ENCODE measurements at regions not wholly inside any gene's neighbourhood (a gene's known extent, or its start where the extent isn't known, plus 50 kb on each side); places are given as distances from the start of the nearest gene placed in this dataset.

- no peak for DNase-seq
Measured at GRCh38 chr14:86672080-86672479, 1142.1 kb downstream of the FLRT2 start.

GRCh38 chr14:86665975-86666374, 1136.0 kb downstream of the FLRT2 start:
- DNase-seq: no peak

DNA sequence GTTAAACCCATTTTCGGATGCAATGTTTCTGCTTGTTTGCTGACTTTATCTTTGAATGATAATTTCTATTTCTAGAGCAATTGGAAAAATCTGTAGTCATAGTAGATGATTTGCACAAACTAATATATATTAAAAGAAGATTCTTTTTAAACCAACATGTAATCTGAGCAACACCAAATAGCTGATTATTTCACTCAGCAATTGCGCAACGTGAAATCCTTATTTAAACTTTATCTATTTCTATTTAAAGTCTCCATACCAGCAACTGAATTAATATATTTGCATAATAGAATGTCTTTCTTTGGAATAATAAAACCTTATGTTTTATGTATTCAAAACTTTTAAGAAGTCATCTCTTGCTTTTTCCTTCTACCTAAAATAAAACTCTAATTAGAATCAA, 1132.4 kb downstream of the FLRT2 start:
- DNase-seq: no peak

DNA sequence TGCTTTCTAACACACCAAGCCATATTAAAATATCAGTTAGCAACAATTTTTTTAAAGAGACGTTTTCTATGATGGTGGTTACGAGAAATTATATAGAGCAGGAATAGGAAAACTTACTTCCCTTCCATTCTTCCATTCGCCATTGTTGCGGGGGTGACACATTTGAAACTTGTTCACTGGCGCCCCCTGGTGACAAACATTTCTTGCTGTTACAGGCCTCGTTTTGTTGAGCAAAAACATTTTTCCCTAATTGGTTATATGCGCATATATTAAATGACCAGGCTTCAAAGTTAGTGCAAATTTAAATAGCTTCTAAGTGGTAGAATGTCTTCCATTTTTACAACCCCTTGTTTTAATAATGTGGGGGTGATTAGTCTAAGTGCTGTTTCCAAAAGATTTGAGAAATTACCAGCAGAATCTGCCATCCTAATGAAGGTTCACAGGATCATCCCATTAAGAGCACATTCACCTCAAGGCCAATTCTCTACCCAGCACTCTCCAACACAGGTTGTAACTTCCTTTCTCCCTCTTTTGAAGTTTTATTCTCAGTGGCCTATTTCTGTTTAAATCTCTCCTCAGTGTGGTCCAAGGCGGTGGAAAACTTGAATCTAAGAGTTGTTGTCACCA, 1124.7 kb downstream of the FLRT2 start:
- peak; percentile 45 for DNase-seq

- DNase-seq: peak; percentile 61
Measured at GRCh38 chr14:86652526-86652925, 1122.6 kb downstream of the FLRT2 start.

- peak; percentile 70 for DNase-seq
Measured at GRCh38 chr14:86646696-86647690, 1117.0 kb downstream of the FLRT2 start.

GRCh38 chr14:86646125-86646524, 1116.2 kb downstream of the FLRT2 start:
- DNase-seq: no peak

DNA sequence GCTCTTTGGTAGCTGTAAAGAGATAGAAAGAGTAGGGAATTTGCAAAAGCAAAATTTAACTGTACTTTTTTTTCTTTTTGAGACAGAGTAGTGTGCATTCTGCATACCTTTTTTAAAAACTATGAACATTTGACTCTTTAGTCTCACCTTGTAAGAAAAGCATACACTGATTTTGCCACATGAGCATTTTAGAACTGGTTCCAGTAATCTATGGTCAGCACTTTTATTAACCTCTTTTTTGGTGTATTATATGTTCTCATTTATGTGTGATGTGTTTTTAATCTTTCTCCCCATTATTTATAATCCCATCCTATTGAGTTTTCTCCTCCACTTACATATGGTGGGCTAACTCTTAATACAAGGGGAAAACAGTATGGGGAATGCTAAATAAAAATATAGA, 1111.4 kb downstream of the FLRT2 start:
- no peak for DNase-seq

GRCh38 chr14:86640288-86640687, 1110.3 kb downstream of the FLRT2 start:
- no peak for DNase-seq

DNA sequence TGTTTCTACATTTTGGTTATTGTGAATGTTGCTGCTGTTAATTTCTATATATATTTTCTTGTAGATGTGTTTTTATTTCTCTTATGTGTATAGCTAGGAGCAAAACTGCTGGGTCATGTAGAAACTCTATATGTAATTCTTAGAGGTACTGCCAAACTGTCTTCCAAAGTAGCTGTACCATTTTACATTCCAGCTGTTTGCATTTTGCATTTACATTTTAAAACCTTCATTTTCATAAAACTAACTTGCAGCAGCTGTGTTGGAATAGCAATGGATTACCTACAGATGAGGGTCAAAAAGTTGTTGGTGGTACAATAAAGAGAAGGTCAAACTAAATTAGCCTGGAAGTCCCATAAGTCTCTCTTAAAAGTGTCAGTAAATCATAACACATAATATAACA, 1109.7 kb downstream of the FLRT2 start:
- no peak for DNase-seq

- peak; percentile 42 for DNase-seq
Measured at GRCh38 chr14:86639146-86639545, 1109.2 kb downstream of the FLRT2 start.

- DNase-seq: no peak
Measured at GRCh38 chr14:86627080-86627479, 1097.1 kb downstream of the FLRT2 start.

DNA sequence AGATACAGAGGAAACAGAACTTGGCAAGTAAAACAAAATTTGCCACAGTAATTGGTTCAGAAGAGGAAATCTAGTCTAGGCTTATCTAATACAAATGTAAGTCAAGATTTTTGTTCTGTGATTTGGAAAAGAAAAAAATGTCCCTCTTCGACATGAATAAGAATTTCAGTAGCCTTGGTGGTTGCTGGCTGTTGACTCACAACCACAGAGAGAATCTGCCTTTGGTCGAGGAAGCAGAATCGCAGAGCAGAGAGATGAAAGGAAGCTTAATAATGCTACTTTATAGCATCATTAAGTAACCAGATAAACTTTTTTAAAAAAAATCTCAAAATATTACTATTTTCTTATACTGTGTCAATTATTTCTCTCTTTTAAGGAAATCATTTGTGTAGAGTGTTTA, 1096.6 kb downstream of the FLRT2 start:
- DNase-seq: peak; percentile 41

DNA sequence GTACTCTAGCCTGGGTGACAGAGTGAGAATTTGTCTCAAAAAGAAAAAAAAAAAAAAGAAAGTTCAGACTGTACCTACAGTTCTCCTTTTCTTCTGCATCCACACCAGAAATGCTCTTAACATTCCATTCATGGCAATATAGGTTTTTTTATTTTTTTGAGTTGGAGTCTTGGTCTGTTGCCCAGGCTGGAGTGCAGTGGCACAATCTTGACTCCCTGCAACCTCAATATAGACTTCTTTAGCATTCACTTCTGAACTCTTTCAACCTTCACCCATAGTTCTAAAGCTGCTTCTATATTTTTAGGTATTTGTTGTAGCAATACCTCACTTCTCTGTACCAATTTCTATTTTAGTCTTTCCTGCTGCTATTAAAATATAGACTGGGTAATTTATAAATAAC, 1095.7 kb downstream of the FLRT2 start:
- DNase-seq: peak; percentile 16

- DNase-seq: peak; percentile 41
Measured at GRCh38 chr14:86619726-86620125, 1089.8 kb downstream of the FLRT2 start.

DNA sequence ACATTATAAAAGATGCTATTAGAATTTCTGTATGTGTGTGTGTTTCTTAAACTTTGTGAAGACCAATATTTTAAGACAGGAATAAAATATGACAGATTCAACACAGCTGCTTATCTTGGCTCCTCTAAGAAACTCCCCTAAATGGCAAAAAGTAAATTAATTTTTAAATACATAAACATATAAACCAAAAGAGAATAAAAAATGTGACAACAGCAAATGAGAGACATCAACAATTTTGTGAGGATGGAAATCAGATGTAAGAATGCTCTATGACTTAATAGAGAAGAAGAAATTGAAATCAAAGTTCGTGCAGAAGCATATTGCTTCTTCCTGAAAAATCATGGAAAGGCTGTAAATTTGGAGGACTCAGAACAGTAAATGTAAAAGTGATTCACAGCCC, 1083.8 kb downstream of the FLRT2 start:
- DNase-seq: no peak

- no peak for DNase-seq
Measured at GRCh38 chr14:86613126-86613525, 1083.2 kb downstream of the FLRT2 start.

DNA sequence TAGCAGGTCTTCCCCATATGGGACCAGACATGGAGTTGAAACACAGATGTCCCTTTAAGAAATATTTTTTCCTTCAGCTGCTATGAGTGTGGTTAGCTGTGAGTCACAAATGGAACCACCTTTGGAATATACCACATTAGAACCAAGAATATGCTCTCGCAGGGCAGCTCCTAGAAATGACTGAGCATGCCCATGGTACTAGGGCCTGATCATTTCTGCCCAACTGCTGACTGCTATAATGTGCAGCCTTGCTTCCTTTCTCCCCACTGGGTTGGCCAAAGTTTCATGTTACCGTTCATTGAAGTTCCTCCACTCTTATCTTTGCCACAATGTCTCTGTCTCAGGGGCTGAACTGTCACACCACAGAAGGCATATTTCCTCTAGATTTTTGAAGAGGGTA, 1074.6 kb downstream of the FLRT2 start:
- peak; percentile 50 for DNase-seq

GRCh38 chr14:86602263-86602662, 1072.3 kb downstream of the FLRT2 start:
- DNase-seq: no peak

DNA sequence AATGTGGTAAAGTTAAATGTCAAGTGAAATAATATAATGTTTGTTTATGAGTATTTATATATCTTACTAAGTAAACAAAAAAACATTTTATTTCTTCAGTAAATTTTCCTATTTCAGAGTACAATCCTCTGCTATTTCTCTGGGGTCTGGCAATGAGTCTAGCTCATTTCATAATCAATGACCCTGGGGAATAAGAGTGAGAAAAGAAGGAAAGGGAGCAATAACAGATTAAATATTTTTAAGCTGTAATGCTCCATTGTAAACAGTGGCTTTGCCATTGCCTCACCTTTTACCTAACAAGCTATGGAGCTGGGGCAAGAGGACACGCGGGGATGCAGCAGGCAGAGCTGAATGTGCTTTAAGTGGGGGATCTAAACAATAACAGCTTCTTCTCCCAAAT, 1071.9 kb downstream of the FLRT2 start:
- no peak for DNase-seq

GRCh38 chr14:86597279-86597678, 1067.3 kb downstream of the FLRT2 start:
- DNase-seq: no peak

GRCh38 chr14:86596024-86596423, 1066.1 kb downstream of the FLRT2 start:
- no peak for DNase-seq

DNA sequence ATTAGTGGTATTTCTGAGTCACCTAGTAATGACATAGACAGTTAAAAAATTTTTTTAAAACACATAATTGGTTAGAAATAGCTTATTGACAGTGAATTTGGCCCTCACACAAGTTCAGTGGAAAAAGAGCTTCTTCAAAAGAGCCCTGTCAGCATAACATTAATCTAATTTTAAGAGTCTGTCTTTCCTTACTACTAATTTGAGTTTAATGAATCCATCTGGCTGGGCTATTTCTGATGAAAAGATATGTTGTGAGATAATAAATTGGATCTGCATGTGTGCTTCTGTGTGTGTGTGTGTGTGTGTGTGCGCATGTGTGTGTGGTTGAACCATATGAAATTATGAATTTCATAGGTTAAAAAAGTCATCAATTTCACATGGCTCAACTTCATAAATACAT, 1045.2 kb downstream of the FLRT2 start:
- no peak for DNase-seq

GRCh38 chr14:86574778-86575129, 1044.8 kb downstream of the FLRT2 start:
- peak; percentile 41 for DNase-seq
